HG03097 (cell line): ENCODE measurements at regions not wholly inside any gene's neighbourhood (a gene's known extent, or its start where the extent isn't known, plus 50 kb on each side); places are given as distances from the start of the nearest gene placed in this dataset.
"Not testable (repeated sequence)": the region's sequence is repeated elsewhere in the genome, so short reads cannot be mapped to it uniquely, and the experiment has no call there.

Source experiments
- ATAC-seq: cut with Tn5 transposase; IDR thresholded peaks from one replicate; pipeline ENCODE4 v1.9.1; 2021; ENCODE audit not compliant: unreplicated experiment, low FRiP score

GRCh38 chr1:95509989-95510388, 276.0 kb downstream of the RWDD3 start:
- no peak for ATAC-seq

DNA sequence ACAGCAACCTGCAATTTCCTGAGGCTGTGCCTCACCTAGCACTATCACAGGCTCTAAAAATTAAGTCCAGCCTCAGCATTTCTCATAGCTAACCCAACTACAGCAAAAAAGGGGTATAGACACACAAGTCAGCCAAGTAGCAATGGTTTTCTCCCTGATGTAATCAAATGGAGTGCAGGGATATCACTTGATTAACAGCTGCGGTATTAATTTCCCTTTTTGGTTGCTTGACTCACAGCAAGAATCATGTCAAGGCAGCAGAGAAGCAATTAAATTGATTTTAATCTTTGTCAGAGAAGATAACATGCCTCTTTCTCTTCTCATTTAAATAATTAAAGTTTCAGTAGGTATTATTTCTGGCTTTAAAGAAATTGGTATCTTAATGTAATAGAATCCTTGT, 278.9 kb downstream of the RWDD3 start:
- ATAC-seq = no peak

DNA sequence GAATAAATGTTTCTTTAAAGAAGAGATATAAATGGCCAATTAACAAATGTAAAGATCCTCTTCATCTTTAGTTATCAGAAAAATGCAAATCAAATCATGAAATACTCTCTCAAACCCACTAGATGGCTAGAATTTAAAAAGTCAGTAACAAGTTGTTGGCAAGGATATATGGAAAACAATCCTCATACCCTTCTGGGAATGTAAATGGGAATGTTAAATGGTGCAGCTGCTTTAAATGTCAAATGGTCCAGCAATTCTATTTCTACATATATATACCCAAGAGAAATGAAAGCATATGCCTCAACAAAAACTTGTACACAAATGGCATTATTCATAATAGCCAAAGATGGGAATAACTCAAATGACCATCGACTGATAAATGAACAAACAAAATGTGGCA, 283.5 kb downstream of the RWDD3 start:
- no peak for ATAC-seq

DNA sequence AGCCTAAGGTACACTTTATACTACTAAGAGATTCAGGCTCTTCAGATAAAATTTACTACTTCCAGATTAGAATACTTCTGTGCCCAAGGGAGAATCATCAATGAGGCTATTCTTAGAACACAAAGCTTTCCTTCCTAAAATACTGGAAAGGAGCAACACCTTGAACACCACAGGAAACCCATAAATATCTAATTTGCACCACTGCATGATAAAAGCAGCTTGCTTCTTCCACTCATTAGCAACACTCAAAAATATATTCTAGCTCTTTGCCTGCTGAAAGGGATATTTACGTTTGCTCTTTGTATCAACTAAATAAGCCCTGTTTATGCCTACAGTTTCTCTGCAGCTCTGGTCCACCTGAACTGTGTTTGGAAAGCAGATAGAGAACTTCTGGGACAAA, 284.3 kb downstream of the RWDD3 start:
- ATAC-seq = no peak

DNA sequence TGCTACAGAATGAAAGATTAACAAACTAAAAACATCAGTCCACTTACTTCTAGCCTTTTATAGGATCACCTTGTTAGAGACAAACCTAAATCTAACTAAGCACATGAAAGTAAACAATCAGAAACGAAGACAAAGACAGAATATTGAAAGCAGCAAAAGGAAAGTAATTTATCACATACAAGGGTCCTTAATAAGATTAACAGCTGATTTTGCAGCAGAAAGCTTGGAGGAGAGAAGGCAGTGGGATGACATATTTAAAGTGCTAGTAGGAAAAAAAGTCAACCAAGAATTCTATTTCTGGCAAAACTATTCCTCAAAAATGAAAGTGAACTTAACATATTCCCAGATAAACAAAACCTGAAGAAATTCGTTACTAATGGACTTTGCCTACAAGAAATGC, 286.4 kb downstream of the RWDD3 start:
- ATAC-seq = no peak

GRCh38 chr1:95532335-95532734, 298.3 kb downstream of the RWDD3 start:
- ATAC-seq = no peak

DNA sequence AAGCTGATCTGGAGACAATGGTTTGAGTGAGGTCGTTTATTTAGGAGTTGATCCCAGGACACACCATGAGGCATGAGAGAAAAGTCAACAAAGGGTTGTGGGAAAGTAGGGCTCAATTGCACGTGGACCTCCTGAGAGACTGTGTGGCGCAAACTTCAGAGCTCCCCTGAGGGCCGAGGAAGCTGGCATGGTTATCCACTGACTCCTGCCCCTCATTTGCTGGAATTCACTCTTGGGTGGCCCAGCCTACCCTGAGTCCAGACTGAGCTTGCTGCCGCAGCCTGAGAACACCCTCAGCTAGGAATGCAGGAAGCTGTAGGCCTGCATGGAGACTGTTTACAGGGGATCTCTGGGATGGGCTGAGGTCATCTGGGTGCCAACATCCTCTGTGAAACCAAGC, 301.0 kb downstream of the RWDD3 start:
- ATAC-seq = no peak

GRCh38 chr1:95535614-95536013, 301.6 kb downstream of the RWDD3 start:
- no peak for ATAC-seq

- no peak for ATAC-seq
Observed at GRCh38 chr1:95536501-95536900, 302.5 kb downstream of the RWDD3 start.

- no peak for ATAC-seq
Observed at GRCh38 chr1:95537176-95537575, 303.2 kb downstream of the RWDD3 start.

DNA sequence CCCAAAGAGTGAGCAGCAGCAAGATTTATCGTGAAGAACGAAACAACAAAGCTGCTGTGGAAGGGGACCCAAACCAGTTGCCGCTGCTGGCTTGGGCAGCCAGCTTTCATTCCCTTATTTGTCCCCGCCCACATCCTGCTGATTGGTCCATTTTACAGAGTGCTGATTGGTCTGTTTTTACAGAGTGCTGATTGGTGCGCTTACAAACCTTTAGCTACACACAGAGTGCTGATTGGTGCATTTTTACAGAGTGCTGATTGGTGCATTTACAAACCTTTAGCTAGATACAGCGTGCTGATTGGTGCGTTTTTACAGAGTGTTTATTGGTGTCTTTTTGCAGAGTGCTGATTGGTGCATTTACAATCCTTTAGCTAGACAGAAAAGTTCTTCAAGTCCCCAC, 304.2 kb downstream of the RWDD3 start:
- not testable (repeated sequence) for ATAC-seq

- no peak for ATAC-seq
Observed at GRCh38 chr1:95542936-95543335, 308.9 kb downstream of the RWDD3 start.

DNA sequence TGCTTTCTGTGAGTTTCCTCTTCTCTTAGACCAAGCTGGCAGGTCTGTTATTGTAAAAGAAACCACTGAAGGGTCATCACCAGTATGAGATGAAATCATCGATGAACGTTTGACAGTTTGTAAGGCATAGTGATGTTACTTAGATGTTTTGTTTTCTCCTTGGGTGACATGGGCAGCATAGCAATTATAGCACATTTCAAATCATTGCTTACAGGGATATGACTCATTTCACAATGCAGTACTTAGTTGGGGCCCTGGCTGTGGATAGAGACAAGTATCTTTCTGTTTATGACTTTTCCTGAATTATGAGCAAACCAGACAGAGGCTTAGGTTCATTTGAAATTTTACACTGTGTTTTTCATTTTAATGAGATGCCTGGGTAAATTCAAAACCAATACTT, 313.0 kb downstream of the RWDD3 start:
- ATAC-seq = no peak

DNA sequence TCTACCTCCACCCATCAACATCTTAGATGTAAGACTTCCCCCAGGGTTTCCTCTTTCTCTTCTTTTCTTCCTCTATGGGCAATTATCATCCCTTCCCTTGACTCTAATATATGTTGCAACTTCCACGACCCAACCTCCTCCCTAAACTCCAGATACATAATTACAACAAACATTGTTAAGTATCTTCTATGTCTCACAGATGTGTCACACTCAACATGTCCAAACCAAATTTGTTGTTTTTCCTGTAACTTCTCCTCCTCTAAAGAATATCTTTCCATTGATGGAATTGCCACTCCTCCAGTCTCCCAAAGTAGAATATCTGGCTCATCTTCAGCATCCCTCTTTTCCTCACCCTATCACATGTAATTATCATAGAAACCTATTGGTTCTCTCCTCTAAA, 314.2 kb downstream of the RWDD3 start:
- no peak for ATAC-seq

DNA sequence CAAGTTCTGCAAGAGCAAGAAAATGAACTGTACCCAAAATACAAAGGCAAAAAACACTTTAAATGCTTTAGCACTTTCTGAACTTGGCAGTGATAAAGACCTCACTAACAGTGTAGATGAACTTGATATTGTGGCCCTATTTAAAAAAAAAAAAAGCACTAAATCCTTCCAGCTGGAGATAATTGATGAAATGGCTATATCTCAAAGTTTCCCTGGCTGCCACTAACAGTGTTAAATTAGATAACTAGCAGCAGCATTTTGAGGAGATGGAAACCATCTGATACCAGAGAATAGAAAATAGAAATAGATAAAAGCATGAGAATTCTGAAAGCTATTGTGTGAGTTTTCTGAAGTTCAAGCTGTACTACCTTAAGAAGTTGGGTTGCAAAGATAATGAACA, 317.2 kb downstream of the RWDD3 start:
- no peak for ATAC-seq

DNA sequence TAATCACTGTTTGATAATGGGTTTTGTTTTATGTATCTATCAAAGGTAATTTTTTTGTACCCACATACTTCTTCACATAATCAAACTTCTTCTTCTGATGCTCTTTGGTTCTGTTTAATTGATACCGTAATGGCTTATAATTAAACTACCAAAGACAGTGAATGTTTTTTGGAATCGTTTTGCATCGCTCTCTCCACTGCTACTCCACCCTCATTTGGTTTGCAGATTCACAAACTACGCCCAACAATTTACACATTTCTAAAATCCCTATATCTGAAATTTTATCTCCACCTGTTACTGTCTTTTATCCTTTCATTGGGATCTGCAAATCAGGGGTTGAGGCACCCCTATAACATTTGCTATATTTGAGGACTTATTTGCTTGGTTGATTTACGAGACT, 319.6 kb downstream of the RWDD3 start:
- no peak for ATAC-seq

GRCh38 chr1:95554408-95554807, 320.4 kb downstream of the RWDD3 start:
- no peak for ATAC-seq

DNA sequence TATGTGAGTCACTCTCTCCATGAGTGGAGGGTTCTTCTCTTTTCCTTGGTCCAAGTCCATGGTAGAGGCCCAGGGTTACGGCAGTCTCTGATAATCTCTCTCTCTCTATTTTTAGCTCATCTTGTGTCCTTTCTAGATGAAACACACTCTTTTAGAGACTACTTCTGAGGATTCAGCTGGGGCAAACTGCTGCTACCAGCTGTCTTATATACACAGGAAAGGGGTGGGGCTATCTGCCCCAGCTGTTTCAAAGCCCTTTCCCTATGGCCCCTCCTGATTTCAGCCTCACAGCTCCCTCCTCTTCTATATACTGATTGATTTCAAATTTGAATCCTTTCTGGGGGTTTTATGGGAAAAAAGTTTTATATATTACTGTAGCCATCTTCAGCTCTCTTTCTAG, 324.8 kb downstream of the RWDD3 start:
- ATAC-seq = no peak

GRCh38 chr1:95561346-95561745, 327.3 kb downstream of the RWDD3 start:
- no peak for ATAC-seq

DNA sequence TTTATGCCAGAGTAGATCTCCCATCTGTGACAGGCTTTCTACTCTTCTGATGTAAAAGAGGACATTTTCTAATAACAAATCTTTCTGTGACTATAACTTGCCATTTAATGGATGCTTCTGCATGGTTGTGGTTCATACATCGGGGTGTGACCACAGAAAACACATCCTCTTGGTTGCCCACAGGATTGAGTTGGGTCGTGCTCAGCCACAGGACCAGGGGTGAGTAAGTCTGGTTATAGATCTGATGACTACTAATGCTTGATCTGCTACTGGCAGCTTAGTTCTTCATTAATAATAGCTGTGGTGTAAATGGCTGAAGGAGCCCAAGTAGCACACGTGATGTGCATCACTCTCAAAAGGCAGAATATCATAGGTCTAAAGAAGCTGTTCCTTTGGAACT, 328.2 kb downstream of the RWDD3 start:
- no peak for ATAC-seq

DNA sequence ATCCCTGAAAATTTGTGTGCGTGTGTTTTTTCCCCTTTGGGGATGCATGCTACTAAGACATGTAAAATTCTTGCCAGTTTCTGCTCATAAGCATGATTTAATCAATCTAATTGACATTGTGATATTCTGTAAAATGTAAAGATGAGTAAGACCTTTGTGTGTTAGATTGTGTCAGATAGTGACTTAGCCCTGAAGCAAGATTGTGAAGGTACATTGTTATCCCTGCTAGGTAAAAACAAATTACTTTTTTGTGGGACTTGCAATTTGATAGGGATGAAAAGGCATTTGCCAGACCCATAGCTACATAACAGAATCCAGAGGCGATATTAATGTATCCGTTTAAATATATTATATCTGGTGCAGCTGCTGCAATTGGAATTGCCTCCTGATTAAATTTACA, 338.0 kb downstream of the RWDD3 start:
- ATAC-seq = no peak

- no peak for ATAC-seq
Observed at GRCh38 chr1:95572962-95573361, 339.0 kb downstream of the RWDD3 start.

DNA sequence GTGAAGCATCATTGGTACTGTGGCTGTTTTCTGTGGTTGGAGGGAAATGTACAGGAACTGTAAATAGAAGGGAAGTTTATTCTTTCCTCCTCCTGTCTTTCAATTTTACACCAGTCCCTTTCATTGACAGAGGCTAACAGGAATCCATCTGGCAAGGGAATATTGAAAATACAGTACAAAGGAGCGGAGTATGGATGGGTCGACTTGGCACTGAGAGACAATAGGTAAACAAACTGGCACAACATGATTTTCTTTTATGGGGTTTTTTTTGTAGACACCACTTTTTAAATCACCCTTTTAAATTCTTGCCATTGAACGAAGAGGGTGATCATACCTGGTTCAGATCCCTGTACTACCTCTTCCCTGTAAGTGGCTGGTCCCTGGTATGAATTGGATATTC, 341.3 kb downstream of the RWDD3 start:
- no peak for ATAC-seq

DNA sequence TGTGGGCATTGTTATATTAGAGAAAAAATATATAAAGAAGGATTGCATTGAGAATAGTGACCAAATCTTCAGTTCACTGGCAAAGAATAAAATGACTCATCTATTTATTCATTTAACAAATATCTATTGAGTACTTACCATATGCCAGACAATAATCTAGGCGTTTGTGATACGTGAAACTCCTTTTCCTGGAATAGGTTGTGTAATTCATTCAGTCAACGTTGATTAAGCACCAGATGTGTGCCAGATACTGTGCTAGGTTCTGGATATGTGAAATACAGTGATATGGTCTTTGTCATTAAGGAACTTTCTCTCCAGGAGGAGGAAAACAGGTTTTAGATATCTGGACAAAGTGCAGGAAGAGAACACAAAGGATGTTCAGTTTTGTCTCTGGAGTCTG, 344.5 kb downstream of the RWDD3 start:
- no peak for ATAC-seq
